CD4-positive, alpha-beta T cell treated with Interleukin-6 for 4 hours (primary cell): ENCODE measurements at regions not wholly inside any gene's neighbourhood (a gene's known extent, or its start where the extent isn't known, plus 50 kb on each side); places are given as distances from the start of the nearest gene placed in this dataset.

Source experiments
- DNase-seq: peaks from one replicate; pipeline ENCODE4 v3.0.0-alpha.2; 2020; ENCODE audit warnings: mixed read lengths

DNA sequence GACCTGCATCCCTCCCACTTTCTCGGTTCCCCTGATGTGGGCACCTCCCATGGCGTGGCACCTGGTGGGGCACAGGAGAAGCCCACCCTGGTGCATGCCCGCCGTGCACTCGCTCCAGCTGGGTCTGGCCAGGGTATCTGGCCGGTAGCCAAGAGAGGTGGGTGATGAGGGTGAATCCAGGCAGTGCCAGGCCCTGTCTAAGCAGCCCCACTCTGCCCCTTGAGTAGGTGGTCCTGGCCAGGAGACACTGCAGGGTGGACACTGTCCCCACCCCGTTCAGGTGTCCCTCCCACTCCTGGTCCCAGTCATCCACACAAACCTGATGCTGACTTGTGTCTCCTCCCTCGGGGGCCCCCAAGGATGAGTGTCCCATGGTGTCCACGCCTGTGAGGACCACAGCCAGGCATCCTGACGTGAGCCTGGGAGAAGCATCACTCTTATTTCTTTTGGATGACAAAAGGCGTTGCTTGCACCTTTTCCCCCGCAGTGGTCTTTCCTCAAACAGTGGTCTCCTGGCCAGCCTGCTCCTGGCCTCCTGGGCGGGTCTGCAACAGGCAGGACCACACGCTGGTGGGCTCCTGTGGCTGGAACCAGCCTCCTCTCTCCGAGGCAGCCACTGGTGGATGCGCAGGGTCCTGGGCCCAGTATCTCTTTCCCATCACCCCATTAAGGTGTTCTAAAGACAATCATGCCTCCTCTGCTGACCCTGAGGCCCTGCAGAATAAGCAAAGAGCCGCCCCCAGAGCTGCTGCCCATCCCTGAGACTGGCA, 922.3 kb downstream of the BRD1 start:
- no peak for DNase-seq

- no peak for DNase-seq
Observed at GRCh38 chr22:48902983-48903650, 924.6 kb downstream of the BRD1 start.

- no peak for DNase-seq
Observed at GRCh38 chr22:48902001-48902869, 925.4 kb downstream of the BRD1 start.

GRCh38 chr22:48901324-48901723, 926.3 kb downstream of the BRD1 start:
- DNase-seq = no peak

- DNase-seq = no peak
Observed at GRCh38 chr22:48900626-48901025, 927.0 kb downstream of the BRD1 start.

DNA sequence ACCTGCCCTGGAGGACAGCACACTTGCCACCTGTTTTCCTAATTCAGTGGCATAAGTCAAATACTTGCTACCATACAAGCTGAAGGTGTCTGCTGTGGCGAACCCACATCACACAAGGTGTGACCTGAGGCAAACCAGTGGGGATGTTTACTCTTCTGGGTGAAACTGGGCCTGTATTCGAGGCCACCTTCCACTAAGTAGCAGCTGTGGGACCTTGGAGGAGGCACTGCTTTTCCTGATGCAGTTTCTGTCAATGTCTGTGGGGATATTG, 927.4 kb downstream of the BRD1 start:
- no peak for DNase-seq

- no peak for DNase-seq
Observed at GRCh38 chr22:48899523-48900326, 927.9 kb downstream of the BRD1 start.

GRCh38 chr22:48898524-48899250, 929.0 kb downstream of the BRD1 start:
- no peak for DNase-seq

- no peak for DNase-seq
Observed at GRCh38 chr22:48897645-48898370, 929.9 kb downstream of the BRD1 start.

DNA sequence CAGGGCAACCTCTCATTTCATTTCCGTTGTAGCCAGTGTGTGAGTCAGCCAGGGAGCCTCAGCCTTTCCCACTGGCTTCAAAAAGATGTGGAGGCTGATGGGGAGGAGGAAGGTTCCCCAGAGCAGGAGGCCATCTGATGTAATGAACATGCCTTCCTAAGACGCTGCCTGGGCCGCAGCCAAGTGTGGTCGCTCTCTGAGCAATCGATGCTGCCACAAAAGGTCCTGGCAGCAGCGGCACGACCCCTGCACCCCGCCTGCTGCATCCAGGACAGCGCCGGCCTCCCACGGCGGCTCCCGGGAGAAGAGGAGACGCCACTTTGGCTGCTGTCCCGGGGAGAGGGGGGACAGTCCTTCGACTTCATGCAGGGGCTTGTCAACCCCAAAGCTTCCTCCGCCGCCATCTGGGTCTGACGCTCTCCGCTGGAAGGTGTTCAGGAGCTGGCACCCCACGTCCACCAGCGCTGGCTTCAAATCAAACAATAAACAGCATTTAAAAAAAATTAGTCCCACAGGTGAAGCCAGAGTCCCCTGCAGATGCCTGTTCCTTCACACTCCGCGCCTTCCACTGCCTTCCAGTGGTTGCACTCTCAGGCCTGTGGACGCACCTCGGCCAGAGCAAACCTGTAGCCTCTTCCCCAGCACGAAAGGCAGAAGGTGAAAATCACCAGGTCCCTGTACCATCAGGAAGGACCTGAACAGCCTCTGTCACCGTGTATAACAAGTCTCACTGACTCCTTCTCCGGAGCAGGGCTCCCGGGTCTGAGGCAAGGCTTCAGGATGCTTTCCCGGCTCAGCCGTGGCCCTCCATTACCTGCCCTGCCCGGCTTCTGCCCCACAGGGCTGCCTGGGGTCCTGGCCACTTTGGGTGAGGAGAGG, 930.7 kb downstream of the BRD1 start:
- no peak for DNase-seq

DNA sequence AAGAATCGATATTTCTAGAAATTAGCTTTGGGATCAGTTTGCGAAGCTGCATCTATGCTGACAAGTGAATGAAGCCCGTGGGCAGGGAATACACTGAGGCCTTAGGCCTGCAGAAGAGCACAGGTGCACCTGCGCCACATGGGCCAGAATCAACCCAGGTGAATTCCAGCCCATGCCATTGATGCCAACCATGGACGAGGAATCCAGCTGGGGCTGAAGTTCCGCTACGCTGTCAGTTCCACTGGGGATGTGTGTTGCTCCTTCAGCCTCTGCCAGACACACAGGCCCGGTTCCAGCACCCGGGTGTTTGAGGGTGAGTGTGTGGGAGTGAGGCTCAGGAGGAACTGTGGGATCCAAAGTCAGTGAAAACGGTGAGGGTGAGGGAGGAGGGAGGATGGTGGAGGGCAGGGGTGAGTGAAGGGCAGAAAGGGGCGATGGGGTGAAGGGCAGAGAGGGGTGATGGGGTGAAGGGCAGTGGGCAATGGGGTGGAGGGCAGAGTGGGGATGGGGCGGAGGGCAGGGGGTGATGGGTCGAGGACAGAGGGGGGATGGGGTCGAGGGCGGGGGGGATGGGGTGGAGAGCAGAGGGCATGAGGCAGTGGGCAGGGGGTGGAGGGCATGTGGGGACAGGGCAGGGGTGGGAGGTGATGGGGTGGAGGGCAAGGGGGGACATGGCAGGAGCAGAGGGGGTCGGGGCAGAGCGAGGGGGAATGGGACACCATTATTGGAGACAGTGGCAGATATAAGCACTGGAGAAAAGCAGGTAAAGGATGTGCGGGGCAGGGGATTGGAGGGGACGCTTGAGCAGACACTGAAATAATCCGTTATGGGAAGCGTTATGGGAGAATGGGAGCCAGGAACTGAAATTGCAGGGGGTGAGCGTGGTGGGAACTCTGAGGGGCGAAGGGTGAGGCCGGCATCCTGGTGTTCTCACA, 931.6 kb downstream of the BRD1 start:
- DNase-seq = no peak

DNA sequence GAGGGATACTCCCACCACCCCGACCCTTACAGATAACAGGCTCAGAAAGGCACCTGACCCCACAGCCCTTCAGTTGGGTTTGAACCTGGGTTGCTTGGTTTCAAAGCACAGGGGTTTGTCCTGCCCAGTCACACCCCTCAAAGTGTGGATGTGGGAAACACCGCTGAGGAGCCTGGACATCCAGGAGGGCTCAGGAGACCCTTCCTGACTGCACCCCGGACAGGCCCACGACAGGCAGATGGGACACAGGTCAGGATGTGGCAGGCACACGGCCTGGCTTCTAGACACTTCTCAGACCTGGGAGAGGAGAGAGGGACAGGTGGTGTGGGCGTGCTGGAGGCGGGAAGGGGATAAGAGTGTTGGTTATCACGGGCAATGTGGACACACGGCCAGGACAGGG, 932.3 kb downstream of the BRD1 start:
- no peak for DNase-seq

- no peak for DNase-seq
Observed at GRCh38 chr22:48894804-48895250, 932.8 kb downstream of the BRD1 start.

GRCh38 chr22:48894064-48894671, 933.5 kb downstream of the BRD1 start:
- no peak for DNase-seq

GRCh38 chr22:48893288-48894063, 934.2 kb downstream of the BRD1 start:
- no peak for DNase-seq

DNA sequence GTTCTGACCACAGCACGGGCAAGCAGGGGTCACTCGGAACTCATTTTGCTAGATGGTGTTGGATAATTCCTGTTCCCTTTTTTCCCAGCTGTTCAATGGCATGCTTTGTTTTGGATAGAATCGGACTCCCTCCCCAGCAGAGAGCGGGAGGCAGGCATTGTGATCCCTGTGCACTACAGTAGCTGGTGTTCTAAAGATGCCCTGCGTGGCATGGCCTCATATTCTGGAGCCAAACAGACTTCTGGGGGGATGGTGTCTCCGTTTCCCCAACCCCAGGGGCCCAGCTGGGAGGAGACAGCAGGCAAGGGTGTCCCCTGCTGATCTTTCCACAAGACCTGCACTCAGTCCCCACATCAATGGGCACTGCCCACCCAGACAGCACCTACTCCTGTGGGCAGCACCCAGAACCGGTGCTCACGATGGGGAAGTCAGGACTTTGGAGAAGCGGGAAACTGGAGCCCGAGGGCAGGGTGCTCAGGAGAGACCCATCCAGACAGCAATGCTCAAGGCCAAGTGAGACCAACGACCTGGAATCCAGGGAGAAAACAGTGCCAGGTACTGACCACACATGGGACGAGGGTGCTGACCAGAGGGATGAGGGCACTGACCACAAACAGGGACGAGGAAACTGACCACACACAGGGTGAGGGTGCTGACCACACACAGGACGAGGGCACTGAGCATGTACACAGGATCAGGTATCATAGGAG, 934.9 kb downstream of the BRD1 start:
- DNase-seq = no peak
